LNCAP (cell line): ENCODE measurements at regions not wholly inside any gene's neighbourhood (a gene's known extent, or its start where the extent isn't known, plus 50 kb on each side); places are given as distances from the start of the nearest gene placed in this dataset.

Source experiments
- CTCF ChIP-seq: fragments of 450-650 bp; IDR thresholded peaks from 2 replicates; pipeline ENCODE4 v1.5.1; 2017; ENCODE audit warnings: mild to moderate bottlenecking

GRCh38 chr15:79154483-79155135 is 64.0 kb upstream of the RASGRF1 start:
- no peak for TF ChIP-seq CTCF

GRCh38 chr15:79140846-79141570 is 50.4 kb upstream of the RASGRF1 start:
- TF ChIP-seq CTCF = no peak
